ENCODE measurements at regions not wholly inside any gene's neighbourhood (a gene's known extent, or its start where the extent isn't known, plus 50 kb on each side); places are given as distances from the start of the nearest gene placed in this dataset.

DNA sequence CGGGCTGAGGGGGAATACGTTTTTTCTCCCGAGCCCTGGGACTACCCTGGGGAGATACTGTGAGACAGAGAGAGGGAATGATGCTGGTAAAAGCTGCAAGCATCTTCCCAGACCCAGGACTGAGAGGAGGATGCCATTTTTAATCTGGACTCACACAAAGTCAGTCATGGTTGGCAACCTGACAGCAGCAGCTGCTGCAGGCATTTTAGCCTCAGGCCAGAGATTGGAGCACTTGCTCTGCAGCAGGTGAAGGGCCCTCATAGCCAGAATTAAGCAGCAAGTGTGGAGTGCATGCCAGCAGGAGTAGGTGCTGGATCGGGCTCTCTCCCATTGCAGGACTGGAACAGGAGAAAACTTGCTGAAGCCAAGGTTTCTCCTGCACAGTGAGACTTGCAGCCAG lies 361.1 kb upstream of the CLEC14A start (continued):
- no peak for TF ChIP-seq KDM5A (IDR thresholded peaks at IDR 0.05; ENCODE audit: low read length)
- no peak for TF ChIP-seq CHD2 (IDR thresholded peaks at IDR 0.05; ENCODE audit: low read length)
- no peak for TF ChIP-seq SAP30 (IDR thresholded peaks at IDR 0.05; ENCODE audit: insufficient read depth, insufficient replicate concordance, low read length)

All from H1 (cell line).